CD4-positive, alpha-beta T cell (primary cell): ENCODE measurements at regions not wholly inside any gene's neighbourhood (a gene's known extent, or its start where the extent isn't known, plus 50 kb on each side); places are given as distances from the start of the nearest gene placed in this dataset.

Experiments used
- ATAC-seq: fragments of 200-7000 bp; cut with Tn5 transposase; one replicate; pipeline ENCODE4 v1.10.0; 2022; ENCODE audit warnings: mild to moderate bottlenecking; ENCODE audit not compliant: poor library complexity
- CTCF ChIA-PET: fragments of 350-600 bp; sonication (Branson Sonifier 250); formaldehyde crosslinking; loops from one replicate; lab custom pipeline; 2021; ENCODE audit warnings: antibody characterized with exemption, inconsistent platforms; lab: Charles Lee
- POLR2A ChIA-PET: fragments of 350-600 bp; sonication (Branson Sonifier 250); formaldehyde crosslinking; loops from one replicate; lab custom pipeline; 2021; ENCODE audit warnings: antibody characterized with exemption, inconsistent platforms; lab: Charles Lee
- DNase-seq, 14 experiments: peaks; one replicate each; pipeline ENCODE4 v3.0.0-alpha.2; 2013 to 2020; ENCODE audit warnings: mixed read lengths in 2 of 14
- H3K27ac ChIP-seq, 2 donors: one replicate each; pipeline versions ENCODE4 v1.5.1 to v1.7.0; 2013; ENCODE audit warnings: low read length in 2 of 2, low read depth in 1 of 2, mild to moderate bottlenecking in 1 of 2
- H3K27me3 ChIP-seq, 2 experiments: 1 replicate in 1 of 2; 2 replicates in 1 of 2; pipeline versions ENCODE4 v1.6.1 to v1.7.0; 2013; ENCODE audit warnings: low read length in 2 of 2, control low read depth in 1 of 2, mild to moderate bottlenecking in 1 of 2, moderate library complexity in 1 of 2; ENCODE audit not compliant: insufficient read depth in 2 of 2, control insufficient read depth in 1 of 2
- H3K36me3 ChIP-seq: one replicate; pipeline ENCODE4 v1.6.1; 2013; ENCODE audit warnings: low read length, control low read depth; ENCODE audit not compliant: insufficient read depth
- H3K4me1 ChIP-seq: one replicate; pipeline ENCODE4 v1.6.1; 2013; ENCODE audit warnings: low read length, control low read depth; ENCODE audit not compliant: insufficient read depth
- H3K4me3 ChIP-seq: one replicate; pipeline ENCODE4 v1.5.1; 2013; ENCODE audit warnings: mild to moderate bottlenecking, low read length, moderate library complexity
- H3K9me3 ChIP-seq, 2 experiments: 1 replicate in 1 of 2; 2 replicates in 1 of 2; pipeline versions ENCODE4 v1.6.1 to v1.7.0; 2013; ENCODE audit warnings: low read length in 2 of 2, mild to moderate bottlenecking in 2 of 2, control low read depth in 1 of 2, moderate library complexity in 1 of 2; ENCODE audit not compliant: control insufficient read depth in 1 of 2, insufficient read depth in 1 of 2
- H3K27ac Mint-ChIP-seq: one replicate; pipeline ENCODE4 v1.8.0; 2020; ENCODE audit warnings: mixed read lengths
- H3K27me3 Mint-ChIP-seq: one replicate; pipeline ENCODE4 v1.8.0; 2021; ENCODE audit warnings: mixed read lengths
- H3K36me3 Mint-ChIP-seq: one replicate; pipeline ENCODE4 v1.8.0; 2021; ENCODE audit warnings: low read depth, mixed read lengths
- H3K4me1 Mint-ChIP-seq: one replicate; pipeline ENCODE4 v1.8.0; 2021; ENCODE audit warnings: low read depth, mixed read lengths
- H3K4me3 Mint-ChIP-seq: one replicate; pipeline ENCODE4 v1.8.0; 2020; ENCODE audit warnings: mild to moderate bottlenecking, mixed read lengths
- H3K9me3 Mint-ChIP-seq: one replicate; pipeline ENCODE4 v1.8.0; 2020; ENCODE audit warnings: mixed read lengths
- CTCF ChIP-seq: fragments of 200-600 bp; IDR thresholded peaks from one replicate; pipeline ENCODE4 v1.8.0; 2022; ENCODE audit warnings: antibody characterized with exemption, mild to moderate bottlenecking
- intact Hi-C, 2 experiments: fragments of 100-400 bp; cut with DNase I in 1 of 2; cut with micrococcal nuclease in 1 of 2; formaldehyde crosslinking; loops; one replicate each; pipeline versions ENCODE4 v1.15.1 to v1.9.0; 2023 to 2025; cut with DNase I, micrococcal nuclease

- Histone ChIP-seq H3K27me3 (peaks cover 0 to 4% of the 10 kb centered on the region in 2 experiments), H3K4me3 (no peak overlapping the region), H3K36me3 (no peaks in the 10 kb centered on the region), H3K9me3 (no peaks in the 10 kb centered on the region), H3K4me1 (no peaks in the 10 kb centered on the region), H3K27ac (no peak overlapping the region)
- Mint-ChIP-seq H3K36me3 (no peaks in the 10 kb centered on the region), H3K27ac (no peak overlapping the region), H3K9me3 (no peaks in the 10 kb centered on the region), H3K27me3 (peaks cover 4% of the 10 kb centered on the region), H3K4me3 (no peak overlapping the region), H3K4me1 (no peaks in the 10 kb centered on the region)
- ChIA-PET CTCF (no interaction called here), POLR2A (no interaction called here)
- no peak for ATAC-seq
- intact Hi-C loops, result no loop called here
- TF ChIP-seq CTCF, result no peak
- no peak for DNase-seq
Observed at GRCh38 chr1:38546636-38547035, 312.9 kb downstream of the RRAGC start.

GRCh38 chr1:38541223-38541622, 318.3 kb downstream of the RRAGC start:
- ChIA-PET CTCF (no interaction called here), POLR2A (interaction anchor here (0.7 kb wide), 1 partner anchor 48 kb away, joined by 3 read pairs; no protein-coding TSS in a partner anchor)
- peaks cover 15% of the 10 kb centered on the region for H3K27me3 Mint-ChIP-seq
- Histone ChIP-seq H3K4me3 (no peak overlapping the region), H3K27ac (no peak overlapping the region), H3K36me3 (no peaks in the 10 kb centered on the region), H3K4me1 (no peaks in the 10 kb centered on the region), H3K27me3 (no peaks in the 10 kb centered on the region), H3K9me3 (no peaks in the 10 kb centered on the region)
- H3K9me3 Mint-ChIP-seq, result no peaks in the 10 kb centered on the region
- no peak overlapping the region for H3K27ac Mint-ChIP-seq
- no peaks in the 10 kb centered on the region for H3K4me1 Mint-ChIP-seq
- ATAC-seq, result no peak
- no peak for TF ChIP-seq CTCF
- H3K36me3 Mint-ChIP-seq, result no peaks in the 10 kb centered on the region
- intact Hi-C loops, result loop anchor here in 1 of 2 experiments (5.0 kb wide), 1 partner anchor 46 kb away; no protein-coding TSS in a partner anchor
- no peak overlapping the region for H3K4me3 Mint-ChIP-seq
- no peak for DNase-seq

GRCh38 chr1:38539931-38540330, 319.6 kb downstream of the RRAGC start:
- H3K4me3 ChIP-seq, result no peak overlapping the region
- H3K9me3 ChIP-seq, result no peaks in the 10 kb centered on the region
- ChIA-PET POLR2A (no interaction called here), CTCF (interaction anchor here (0.7 kb wide), 1 partner anchor 37 kb away, joined by 3 read pairs; no protein-coding TSS in a partner anchor)
- no peaks in the 10 kb centered on the region for H3K36me3 ChIP-seq
- Mint-ChIP-seq H3K36me3 (no peaks in the 10 kb centered on the region), H3K9me3 (no peaks in the 10 kb centered on the region), H3K27ac (no peak overlapping the region), H3K27me3 (peaks cover 15% of the 10 kb centered on the region), H3K4me3 (no peak overlapping the region), H3K4me1 (no peaks in the 10 kb centered on the region)
- H3K27ac ChIP-seq, result no peak overlapping the region
- no peaks in the 10 kb centered on the region for H3K4me1 ChIP-seq
- TF ChIP-seq CTCF, result no peak
- DNase-seq (no peak), ATAC-seq (no peak)
- intact Hi-C loops, result loop anchor here in 1 of 2 experiments (5.0 kb wide), 1 partner anchor 47 kb away; no protein-coding TSS in a partner anchor
- H3K27me3 ChIP-seq, result no peaks in the 10 kb centered on the region
